DOHH2 (cell line): ENCODE measurements at regions not wholly inside any gene's neighbourhood (a gene's known extent, or its start where the extent isn't known, plus 50 kb on each side); places are given as distances from the start of the nearest gene placed in this dataset.

ENCODE experiments used
- H3F3A ChIP-seq: fragments of 200-600 bp; sonication (generic), shearing (Covaris generic); 2 replicates; pipeline ENCODE4 v1.6.0; 2016; ENCODE audit warnings: antibody characterized with exemption, mild to moderate bottlenecking; ENCODE audit not compliant: control insufficient read depth, insufficient read depth
- H3K27ac ChIP-seq: fragments of 200-600 bp; sonication (generic); 2 replicates; pipeline ENCODE4 v1.5.1; 2014; ENCODE audit warnings: low read depth, mild to moderate bottlenecking, low read length, moderate library complexity
- H3K27me3 ChIP-seq: fragments of 200-600 bp; sonication (generic); 2 replicates; pipeline ENCODE4 v1.6.1; 2014; ENCODE audit warnings: mild to moderate bottlenecking, low read length, mixed read lengths; ENCODE audit not compliant: control insufficient read depth
- H3K36me3 ChIP-seq: fragments of 200-600 bp; sonication (generic); 2 replicates; pipeline ENCODE4 v1.6.1; 2014; ENCODE audit warnings: mild to moderate bottlenecking, low read length, moderate library complexity, mixed read lengths; ENCODE audit not compliant: control insufficient read depth
- H3K4me1 ChIP-seq: fragments of 200-600 bp; sonication (generic); 2 replicates; pipeline ENCODE4 v1.6.1; 2014; ENCODE audit warnings: mild to moderate bottlenecking, low read length, mixed read lengths; ENCODE audit not compliant: control insufficient read depth
- H3K4me2 ChIP-seq: fragments of 200-600 bp; sonication (generic); 2 replicates; pipeline ENCODE4 v1.6.0; 2014; ENCODE audit warnings: mild to moderate bottlenecking, low read length, moderate library complexity
- H3K4me3 ChIP-seq: fragments of 200-600 bp; sonication (generic); 2 replicates; pipeline ENCODE4 v1.5.1; 2014; ENCODE audit warnings: mild to moderate bottlenecking, low read length, mixed read lengths
- H3K79me2 ChIP-seq: fragments of 200-600 bp; sonication (generic); 2 replicates; pipeline ENCODE4 v1.6.1; 2014; ENCODE audit warnings: mild to moderate bottlenecking, low read length, mixed read lengths; ENCODE audit not compliant: control insufficient read depth
- H3K9me2 ChIP-seq: fragments of 200-600 bp; sonication (generic); replicated peaks from 2 replicates; pipeline ENCODE4 v1.6.1; 2014; ENCODE audit warnings: mild to moderate bottlenecking, low read length, mixed read lengths; ENCODE audit not compliant: control insufficient read depth
- H3K9me3 ChIP-seq: fragments of 200-600 bp; sonication (generic); 2 replicates; pipeline ENCODE4 v1.6.1; 2014; ENCODE audit warnings: antibody characterized with exemption, low read length, mixed read lengths; ENCODE audit not compliant: control insufficient read depth, insufficient read depth
- H4K20me1 ChIP-seq: fragments of 200-600 bp; sonication (generic); 2 replicates; pipeline ENCODE4 v1.6.0; 2014; ENCODE audit warnings: low read depth, mild to moderate bottlenecking, antibody characterized with exemption, low read length, moderate library complexity; ENCODE audit not compliant: control insufficient read depth, insufficient read depth
- CTCF ChIP-seq: fragments of 200-600 bp; sonication (generic); IDR thresholded peaks from one replicate; pipeline ENCODE4 v1.5.1; 2014; ENCODE audit warnings: antibody characterized with exemption, mild to moderate bottlenecking, low read depth, low read length; ENCODE audit not compliant: poor library complexity, severe bottlenecking
- EZH2phosphoT487 ChIP-seq: fragments of 200-600 bp; sonication (generic); IDR thresholded peaks from 2 replicates; pipeline ENCODE4 v1.6.1; 2017; ENCODE audit warnings: borderline replicate concordance, mild to moderate bottlenecking, antibody characterized with exemption, low read length, moderate library complexity, mixed read lengths

DNA sequence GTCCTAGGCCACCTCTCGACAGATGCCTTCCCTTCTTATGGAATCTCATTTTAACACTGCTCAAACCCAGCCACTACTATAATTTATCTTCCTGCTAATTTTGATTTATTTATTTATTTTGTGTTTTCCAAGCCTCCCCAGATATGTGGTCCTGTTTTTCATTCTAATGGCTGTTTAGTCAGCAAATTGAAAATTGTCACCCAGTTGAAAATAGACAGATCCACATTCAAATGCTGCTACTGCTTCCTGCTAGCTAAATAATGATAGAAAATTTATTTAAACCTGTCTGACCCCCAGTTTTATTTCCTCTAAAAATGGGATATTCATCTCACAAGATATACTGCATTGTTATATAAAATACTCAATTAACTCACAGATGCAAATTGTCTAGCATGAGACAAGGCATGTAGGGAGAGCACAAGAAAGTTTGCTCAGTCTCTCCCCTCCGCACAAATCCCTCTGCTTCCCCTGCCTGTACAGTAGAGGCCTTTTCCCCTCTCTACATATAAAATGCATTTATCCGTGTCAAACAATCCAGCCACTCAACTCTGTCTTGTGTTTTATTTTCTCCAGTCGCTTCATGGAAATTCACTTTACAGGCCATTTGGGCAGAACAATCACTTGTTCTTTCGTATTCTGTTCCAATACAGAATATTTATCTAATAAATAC lies 389.9 kb downstream of the SOX11 start:
- H3K4me1 ChIP-seq: no peaks in the 10 kb centered on the region
- H3K9me3 ChIP-seq: no peaks in the 10 kb centered on the region
- no peak overlapping the region for H3K4me2 ChIP-seq
- no peaks in the 10 kb centered on the region for H4K20me1 ChIP-seq
- H3K9me2 ChIP-seq: no peaks in the 10 kb centered on the region
- no peak overlapping the region for H3K4me3 ChIP-seq
- TF ChIP-seq EZH2phosphoT487: no peak
- TF ChIP-seq CTCF: no peak
- no peak overlapping the region for H3K27ac ChIP-seq
- H3K79me2 ChIP-seq: no peaks in the 10 kb centered on the region
- H3K36me3 ChIP-seq: no peaks in the 10 kb centered on the region
- no peaks in the 10 kb centered on the region for H3K27me3 ChIP-seq
- no peaks in the 10 kb centered on the region for H3F3A ChIP-seq

GRCh38 chr2:6082625-6083018 lies 390.4 kb downstream of the SOX11 start:
- H3K27ac ChIP-seq: no peak overlapping the region
- no peak for TF ChIP-seq CTCF
- TF ChIP-seq EZH2phosphoT487: no peak
- H3K79me2 ChIP-seq: no peaks in the 10 kb centered on the region
- H3K36me3 ChIP-seq: no peaks in the 10 kb centered on the region
- H3K4me1 ChIP-seq: no peaks in the 10 kb centered on the region
- H3K9me3 ChIP-seq: no peaks in the 10 kb centered on the region
- no peak overlapping the region for H3K4me2 ChIP-seq
- H3F3A ChIP-seq: no peaks in the 10 kb centered on the region
- no peaks in the 10 kb centered on the region for H4K20me1 ChIP-seq
- no peaks in the 10 kb centered on the region for H3K27me3 ChIP-seq
- no peak overlapping the region for H3K4me3 ChIP-seq
- no peaks in the 10 kb centered on the region for H3K9me2 ChIP-seq

DNA sequence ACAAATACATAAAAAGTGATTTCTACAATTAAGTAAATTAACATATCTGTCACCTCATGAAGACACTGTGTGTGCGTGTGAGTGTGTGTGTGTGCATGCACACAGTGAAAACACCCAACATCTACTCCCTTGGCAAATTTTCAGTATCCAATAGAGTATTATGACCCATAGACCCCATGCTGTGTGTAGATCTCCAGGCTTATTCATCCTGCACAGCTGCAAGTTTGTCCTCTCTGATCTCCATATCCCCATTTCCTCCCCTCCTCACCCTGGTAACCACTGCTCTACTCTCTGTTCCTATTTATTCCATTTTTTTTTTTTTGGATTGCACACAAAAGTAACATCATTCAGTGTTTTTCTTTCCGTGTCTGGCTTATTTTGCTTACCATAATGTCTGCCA lies 391.0 kb downstream of the SOX11 start:
- Histone ChIP-seq H3K4me3 (no peak overlapping the region), H4K20me1 (no peaks in the 10 kb centered on the region), H3F3A (no peaks in the 10 kb centered on the region), H3K4me1 (no peaks in the 10 kb centered on the region), H3K9me2 (no peaks in the 10 kb centered on the region), H3K27ac (no peak overlapping the region), H3K9me3 (no peaks in the 10 kb centered on the region), H3K79me2 (no peaks in the 10 kb centered on the region), H3K36me3 (no peaks in the 10 kb centered on the region), H3K4me2 (no peak overlapping the region), H3K27me3 (no peaks in the 10 kb centered on the region)
- no peak for TF ChIP-seq CTCF
- TF ChIP-seq EZH2phosphoT487: no peak

DNA sequence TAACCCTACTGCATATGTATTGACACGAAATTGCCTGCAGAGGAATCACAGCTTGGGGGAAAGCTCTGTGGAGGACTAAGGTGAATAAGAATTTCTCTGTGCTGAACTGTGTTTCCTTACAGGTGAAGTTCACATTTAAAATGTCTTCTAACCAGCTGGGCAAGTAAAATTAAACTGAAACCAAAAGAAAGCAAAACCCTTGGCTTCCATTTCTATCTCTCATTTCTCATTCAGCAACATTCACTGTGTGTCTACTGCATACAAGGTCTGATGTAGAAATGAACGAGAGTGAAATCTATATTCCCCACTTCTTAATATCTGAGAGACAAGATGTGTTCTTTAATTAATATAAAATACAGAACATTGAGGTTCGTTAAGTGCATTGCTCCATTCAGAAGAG lies 397.3 kb downstream of the SOX11 start:
- TF ChIP-seq EZH2phosphoT487: no peak
- no peak for TF ChIP-seq CTCF
- peaks cover 6% of the 10 kb centered on the region for H3K9me3 ChIP-seq
- no peak overlapping the region for H3K27ac ChIP-seq
- no peaks in the 10 kb centered on the region for H3K27me3 ChIP-seq
- H3K79me2 ChIP-seq: no peaks in the 10 kb centered on the region
- H3K36me3 ChIP-seq: no peaks in the 10 kb centered on the region
- H3K4me1 ChIP-seq: no peaks in the 10 kb centered on the region
- no peak overlapping the region for H3K4me3 ChIP-seq
- no peaks in the 10 kb centered on the region for H4K20me1 ChIP-seq
- H3F3A ChIP-seq: no peaks in the 10 kb centered on the region
- H3K9me2 ChIP-seq: no peaks in the 10 kb centered on the region
- no peak overlapping the region for H3K4me2 ChIP-seq
